ENCODE measurements at regions not wholly inside any gene's neighbourhood (a gene's known extent, or its start where the extent isn't known, plus 50 kb on each side); places are given as distances from the start of the nearest gene placed in this dataset.

- H3K9me3 ChIP-seq (ENCODE audit: control insufficient read depth in 2 of 2, low read length in 2 of 2) = no peaks in the 10 kb centered on the region
- no peaks in the 10 kb centered on the region for H3K36me3 ChIP-seq (ENCODE audit: control insufficient read depth in 2 of 2, insufficient read depth in 2 of 2, low read length in 2 of 2)
- H3K27ac ChIP-seq (ENCODE audit: low read depth in 2 of 2, low read length in 2 of 2) = no peak overlapping the region
- no peaks in the 10 kb centered on the region for H3K4me1 ChIP-seq (ENCODE audit: control insufficient read depth in 2 of 2, insufficient read depth in 2 of 2, low read length in 2 of 2)
- no peak overlapping the region for H3K4me3 ChIP-seq (ENCODE audit: low read length in 2 of 2)
- H3K9ac ChIP-seq (ENCODE audit: low read depth in 1 of 2, low read length in 2 of 2) = no peak overlapping the region
- peaks cover 0 to under 1% of the 10 kb centered on the region in 2 donors for H3K27me3 ChIP-seq (ENCODE audit: control insufficient read depth in 2 of 2, insufficient read depth in 2 of 2, low read length in 2 of 2)
Measured at GRCh38 chr20:19012676-19013075, 199.1 kb downstream of the SCP2D1 start.

DNA sequence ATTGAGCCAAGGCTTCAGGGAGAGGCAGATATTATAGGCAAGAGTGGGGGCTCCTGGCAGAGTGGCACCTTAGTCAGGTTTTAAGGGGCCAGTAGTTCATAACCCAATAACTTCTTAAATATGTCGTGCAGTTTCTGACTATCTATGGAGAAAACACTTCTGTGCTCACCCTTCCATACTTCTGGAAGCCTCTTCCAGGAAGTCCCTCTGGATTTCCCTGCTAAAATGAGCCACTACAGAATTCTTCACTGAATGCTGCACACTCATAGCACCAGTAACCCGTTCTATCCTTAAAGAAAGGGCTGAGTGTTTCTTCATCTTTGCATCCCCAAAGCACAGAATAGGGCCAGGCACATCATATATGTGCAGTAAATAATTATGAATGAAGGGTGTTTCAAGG is 198.5 kb upstream of the SLC24A3 start:
- Histone ChIP-seq H3K27me3 (ENCODE audit: control insufficient read depth in 2 of 2, insufficient read depth in 2 of 2, low read length in 2 of 2) (no peaks in the 10 kb centered on the region), H3K27ac (ENCODE audit: low read depth in 2 of 2, low read length in 2 of 2) (no peak overlapping the region), H3K9me3 (ENCODE audit: control insufficient read depth in 2 of 2, low read length in 2 of 2) (no peaks in the 10 kb centered on the region), H3K4me3 (ENCODE audit: low read length in 2 of 2) (no peak overlapping the region), H3K9ac (ENCODE audit: low read depth in 1 of 2, low read length in 2 of 2) (no peak overlapping the region), H3K36me3 (ENCODE audit: control insufficient read depth in 2 of 2, insufficient read depth in 2 of 2, low read length in 2 of 2) (no peaks in the 10 kb centered on the region), H3K4me1 (ENCODE audit: control insufficient read depth in 2 of 2, insufficient read depth in 2 of 2, low read length in 2 of 2) (no peaks in the 10 kb centered on the region)

GRCh38 chr20:19015351-19016139 is 196.9 kb upstream of the SLC24A3 start:
- H3K9ac ChIP-seq (ENCODE audit: low read depth in 1 of 2, low read length in 2 of 2) = no peak overlapping the region
- H3K9me3 ChIP-seq (ENCODE audit: control insufficient read depth in 2 of 2, low read length in 2 of 2) = no peaks in the 10 kb centered on the region
- H3K27ac ChIP-seq (ENCODE audit: low read depth in 2 of 2, low read length in 2 of 2) = no peak overlapping the region
- H3K36me3 ChIP-seq (ENCODE audit: control insufficient read depth in 2 of 2, insufficient read depth in 2 of 2, low read length in 2 of 2) = no peaks in the 10 kb centered on the region
- no peak overlapping the region for H3K4me3 ChIP-seq (ENCODE audit: low read length in 2 of 2)
- no peaks in the 10 kb centered on the region for H3K27me3 ChIP-seq (ENCODE audit: control insufficient read depth in 2 of 2, insufficient read depth in 2 of 2, low read length in 2 of 2)
- no peaks in the 10 kb centered on the region for H3K4me1 ChIP-seq (ENCODE audit: control insufficient read depth in 2 of 2, insufficient read depth in 2 of 2, low read length in 2 of 2)

GRCh38 chr20:19016140-19016497 is 196.3 kb upstream of the SLC24A3 start:
- Histone ChIP-seq H3K27ac (ENCODE audit: low read depth in 2 of 2, low read length in 2 of 2) (no peak overlapping the region), H3K27me3 (ENCODE audit: control insufficient read depth in 2 of 2, insufficient read depth in 2 of 2, low read length in 2 of 2) (no peaks in the 10 kb centered on the region), H3K9ac (ENCODE audit: low read depth in 1 of 2, low read length in 2 of 2) (no peak overlapping the region), H3K36me3 (ENCODE audit: control insufficient read depth in 2 of 2, insufficient read depth in 2 of 2, low read length in 2 of 2) (no peaks in the 10 kb centered on the region), H3K4me3 (ENCODE audit: low read length in 2 of 2) (no peak overlapping the region), H3K4me1 (ENCODE audit: control insufficient read depth in 2 of 2, insufficient read depth in 2 of 2, low read length in 2 of 2) (no peaks in the 10 kb centered on the region), H3K9me3 (ENCODE audit: control insufficient read depth in 2 of 2, low read length in 2 of 2) (no peaks in the 10 kb centered on the region)

DNA sequence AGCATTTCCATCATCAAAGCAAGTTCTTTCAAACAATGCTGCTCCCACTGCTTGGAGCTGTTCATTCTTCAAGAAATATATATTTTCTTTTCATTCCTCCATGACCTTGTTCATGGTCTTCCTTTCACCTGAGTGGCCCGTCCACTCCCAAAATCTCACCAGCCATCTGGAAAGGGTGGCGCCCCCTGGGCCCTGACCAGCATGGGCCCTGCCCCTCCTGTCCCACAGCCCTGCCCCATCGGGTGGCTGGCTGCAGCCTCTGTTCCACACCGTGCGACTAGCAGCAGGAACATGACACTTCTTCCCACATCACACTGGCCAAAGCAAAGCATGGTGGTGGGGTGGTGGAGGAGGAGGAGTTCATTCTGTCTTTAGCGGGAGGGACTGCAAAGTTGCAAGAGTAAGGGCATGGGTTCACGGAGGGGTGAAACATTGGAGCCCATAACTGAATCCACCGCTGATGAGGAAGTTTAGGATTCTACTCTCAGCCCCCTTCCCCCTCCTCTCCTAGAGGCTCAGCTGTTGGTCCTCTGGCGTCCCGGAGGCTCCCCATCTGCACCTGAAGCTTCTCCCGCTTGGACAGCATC is 195.2 kb upstream of the SLC24A3 start:
- Histone ChIP-seq H3K9ac (ENCODE audit: low read depth in 1 of 2, low read length in 2 of 2) (no peak overlapping the region), H3K4me1 (ENCODE audit: control insufficient read depth in 2 of 2, insufficient read depth in 2 of 2, low read length in 2 of 2) (no peaks in the 10 kb centered on the region), H3K27ac (ENCODE audit: low read depth in 2 of 2, low read length in 2 of 2) (no peak overlapping the region), H3K9me3 (ENCODE audit: control insufficient read depth in 2 of 2, low read length in 2 of 2) (no peaks in the 10 kb centered on the region), H3K27me3 (ENCODE audit: control insufficient read depth in 2 of 2, insufficient read depth in 2 of 2, low read length in 2 of 2) (no peaks in the 10 kb centered on the region), H3K4me3 (ENCODE audit: low read length in 2 of 2) (no peak overlapping the region), H3K36me3 (ENCODE audit: control insufficient read depth in 2 of 2, insufficient read depth in 2 of 2, low read length in 2 of 2) (no peaks in the 10 kb centered on the region)

GRCh38 chr20:19018881-19019280 is 193.6 kb upstream of the SLC24A3 start:
- Histone ChIP-seq H3K27ac (ENCODE audit: low read depth in 2 of 2, low read length in 2 of 2) (no peak overlapping the region), H3K9me3 (ENCODE audit: control insufficient read depth in 2 of 2, low read length in 2 of 2) (no peaks in the 10 kb centered on the region), H3K4me1 (ENCODE audit: control insufficient read depth in 2 of 2, insufficient read depth in 2 of 2, low read length in 2 of 2) (no peaks in the 10 kb centered on the region), H3K4me3 (ENCODE audit: low read length in 2 of 2) (no peak overlapping the region), H3K27me3 (ENCODE audit: control insufficient read depth in 2 of 2, insufficient read depth in 2 of 2, low read length in 2 of 2) (no peaks in the 10 kb centered on the region), H3K36me3 (ENCODE audit: control insufficient read depth in 2 of 2, insufficient read depth in 2 of 2, low read length in 2 of 2) (no peaks in the 10 kb centered on the region), H3K9ac (ENCODE audit: low read depth in 1 of 2, low read length in 2 of 2) (no peak overlapping the region)

- Histone ChIP-seq H3K36me3 (ENCODE audit: control insufficient read depth in 2 of 2, insufficient read depth in 2 of 2, low read length in 2 of 2) (no peaks in the 10 kb centered on the region), H3K27me3 (ENCODE audit: control insufficient read depth in 2 of 2, insufficient read depth in 2 of 2, low read length in 2 of 2) (no peaks in the 10 kb centered on the region), H3K4me1 (ENCODE audit: control insufficient read depth in 2 of 2, insufficient read depth in 2 of 2, low read length in 2 of 2) (no peaks in the 10 kb centered on the region), H3K27ac (ENCODE audit: low read depth in 2 of 2, low read length in 2 of 2) (no peak overlapping the region), H3K4me3 (ENCODE audit: low read length in 2 of 2) (no peak overlapping the region), H3K9me3 (ENCODE audit: control insufficient read depth in 2 of 2, low read length in 2 of 2) (no peaks in the 10 kb centered on the region), H3K9ac (ENCODE audit: low read depth in 1 of 2, low read length in 2 of 2) (no peak overlapping the region)
Measured at GRCh38 chr20:19019734-19020364, 192.6 kb upstream of the SLC24A3 start.

GRCh38 chr20:19021406-19022117 is 190.9 kb upstream of the SLC24A3 start:
- no peak overlapping the region for H3K9ac ChIP-seq (ENCODE audit: low read depth in 1 of 2, low read length in 2 of 2)
- no peaks in the 10 kb centered on the region for H3K36me3 ChIP-seq (ENCODE audit: control insufficient read depth in 2 of 2, insufficient read depth in 2 of 2, low read length in 2 of 2)
- H3K4me1 ChIP-seq (ENCODE audit: control insufficient read depth in 2 of 2, insufficient read depth in 2 of 2, low read length in 2 of 2) = no peaks in the 10 kb centered on the region
- H3K9me3 ChIP-seq (ENCODE audit: control insufficient read depth in 2 of 2, low read length in 2 of 2) = no peaks in the 10 kb centered on the region
- H3K27me3 ChIP-seq (ENCODE audit: control insufficient read depth in 2 of 2, insufficient read depth in 2 of 2, low read length in 2 of 2) = no peaks in the 10 kb centered on the region
- H3K4me3 ChIP-seq (ENCODE audit: low read length in 2 of 2) = no peak overlapping the region
- H3K27ac ChIP-seq (ENCODE audit: low read depth in 2 of 2, low read length in 2 of 2) = no peak overlapping the region

DNA sequence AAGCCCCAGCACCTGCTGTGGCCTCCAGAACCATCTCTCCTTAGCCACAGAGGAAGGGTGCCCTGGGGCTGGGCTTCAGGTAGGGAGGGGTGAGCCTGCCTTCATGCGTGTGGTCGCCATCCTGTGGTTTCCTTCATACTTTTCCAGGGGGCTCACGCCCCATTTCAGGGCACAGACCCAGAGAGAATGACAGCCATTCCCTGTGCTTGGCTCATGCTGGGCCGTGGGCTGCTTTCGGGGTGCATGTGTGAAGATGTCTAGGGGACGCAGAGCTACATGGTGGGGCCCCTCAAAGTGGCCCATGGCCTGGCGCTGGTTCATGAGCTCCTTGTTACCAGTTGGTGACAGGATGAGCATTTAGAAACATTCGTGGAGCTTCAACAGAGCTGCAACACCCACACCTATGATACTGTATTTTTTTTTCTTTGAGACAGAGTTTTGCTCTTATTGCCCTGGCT is 190.3 kb upstream of the SLC24A3 start:
- H3K36me3 ChIP-seq (ENCODE audit: control insufficient read depth in 2 of 2, insufficient read depth in 2 of 2, low read length in 2 of 2) = no peaks in the 10 kb centered on the region
- no peaks in the 10 kb centered on the region for H3K9me3 ChIP-seq (ENCODE audit: control insufficient read depth in 2 of 2, low read length in 2 of 2)
- no peaks in the 10 kb centered on the region for H3K27me3 ChIP-seq (ENCODE audit: control insufficient read depth in 2 of 2, insufficient read depth in 2 of 2, low read length in 2 of 2)
- no peak overlapping the region for H3K27ac ChIP-seq (ENCODE audit: low read depth in 2 of 2, low read length in 2 of 2)
- H3K4me1 ChIP-seq (ENCODE audit: control insufficient read depth in 2 of 2, insufficient read depth in 2 of 2, low read length in 2 of 2) = no peaks in the 10 kb centered on the region
- no peak overlapping the region for H3K4me3 ChIP-seq (ENCODE audit: low read length in 2 of 2)
- no peak overlapping the region for H3K9ac ChIP-seq (ENCODE audit: low read depth in 1 of 2, low read length in 2 of 2)

All from mucosa of rectum (tissue), 2 donors.